Muscle of leg (tissue), 3 donors: ENCODE measurements at regions not wholly inside any gene's neighbourhood (a gene's known extent, or its start where the extent isn't known, plus 50 kb on each side); places are given as distances from the start of the nearest gene placed in this dataset.

Experiments used
- DNase-seq: peaks from one replicate; pipeline ENCODE4 v3.0.0; 2013
- H3K27ac ChIP-seq: one replicate; pipeline ENCODE4 v1.5.1; 2013; ENCODE audit warnings: mild to moderate bottlenecking, low read length, control low read depth
- H3K27me3 ChIP-seq: one replicate; pipeline ENCODE4 v1.6.1; 2013; ENCODE audit warnings: low read length; ENCODE audit not compliant: control insufficient read depth, insufficient read depth
- H3K36me3 ChIP-seq: one replicate; pipeline ENCODE4 v1.6.1; 2013; ENCODE audit warnings: low read length; ENCODE audit not compliant: control insufficient read depth, insufficient read depth
- H3K4me1 ChIP-seq: one replicate; pipeline ENCODE4 v1.6.1; 2013; ENCODE audit warnings: low read length; ENCODE audit not compliant: control insufficient read depth, insufficient read depth
- H3K4me3 ChIP-seq: one replicate; pipeline ENCODE4 v1.5.1; 2013; ENCODE audit warnings: low read length, control low read depth
- H3K9me3 ChIP-seq: replicated peaks from 2 replicates; pipeline ENCODE4 v1.6.1; 2013; ENCODE audit warnings: low read depth, low read length; ENCODE audit not compliant: control insufficient read depth
- WGBS: methylation state at CpG from one replicate; pipeline ENCODE4 v1.1.5; 2013; ENCODE audit warnings: missing lambda C conversion rate; ENCODE audit not compliant: insufficient coverage; 5-methylcytosine and 5-hydroxymethylcytosine counted together

DNA sequence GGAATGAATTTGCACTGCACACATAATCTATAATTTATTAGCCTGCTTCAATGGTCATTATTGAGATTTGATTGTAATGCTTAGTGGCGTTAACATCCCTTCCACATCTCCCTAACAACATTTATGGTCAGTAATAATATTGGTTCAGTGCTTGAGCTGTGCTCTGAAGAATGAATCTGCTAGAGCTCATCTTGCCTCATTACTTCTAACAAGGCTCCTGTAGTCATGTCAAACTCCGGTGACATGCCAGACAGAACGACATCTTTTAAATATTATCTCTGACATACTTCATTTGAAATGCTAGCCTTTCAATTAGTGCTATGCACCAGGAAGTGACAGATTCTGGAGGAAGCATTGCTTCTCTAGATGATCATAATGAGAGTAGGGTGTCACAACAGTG is 240.3 kb upstream of the BTBD3 start:
- DNase-seq, result no peak
- Histone ChIP-seq H3K36me3 (no peaks in the 10 kb centered on the region), H3K4me3 (no peak overlapping the region), H3K27me3 (no peaks in the 10 kb centered on the region), H3K9me3 (no peaks in the 10 kb centered on the region), H3K4me1 (peaks cover 4% of the 10 kb centered on the region), H3K27ac (no peak overlapping the region)
- no CpG with 5 or more reads among the region's 3 CpGs for WGBS

GRCh38 chr20:11677836-11678235 is 239.9 kb upstream of the BTBD3 start:
- H3K36me3 ChIP-seq, result no peaks in the 10 kb centered on the region
- H3K9me3 ChIP-seq, result no peaks in the 10 kb centered on the region
- WGBS, result 87% methylated on average over 2 of the region's 3 CpGs
- no peaks in the 10 kb centered on the region for H3K27me3 ChIP-seq
- H3K27ac ChIP-seq, result no peak overlapping the region
- H3K4me1 ChIP-seq, result peaks cover 4% of the 10 kb centered on the region
- H3K4me3 ChIP-seq, result no peak overlapping the region
- no peak for DNase-seq

DNA sequence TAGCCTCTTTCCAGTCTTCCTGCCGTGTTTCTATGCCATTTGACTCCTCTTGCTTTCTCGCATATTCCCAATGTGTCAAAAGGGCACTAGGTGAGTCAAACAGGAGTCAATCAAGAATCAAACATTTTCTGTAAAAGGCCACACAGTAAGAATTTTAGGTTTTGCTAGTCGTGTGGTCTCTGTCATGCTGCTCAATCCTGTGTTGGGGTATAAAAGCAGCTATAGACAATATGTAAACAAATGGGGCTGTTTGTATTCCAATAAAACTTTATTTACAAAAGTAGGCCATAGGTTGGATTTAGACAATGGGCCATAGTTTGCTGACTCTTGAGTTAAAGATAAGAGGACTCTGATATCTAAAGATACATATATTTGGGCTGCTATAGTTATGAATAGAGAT is 235.4 kb upstream of the BTBD3 start:
- WGBS, result 67% methylated on average over 2 of the region's 3 CpGs
- H3K4me1 ChIP-seq, result peaks cover 6% of the 10 kb centered on the region
- no peak overlapping the region for H3K27ac ChIP-seq
- H3K27me3 ChIP-seq, result peaks cover 5% of the 10 kb centered on the region
- no peak overlapping the region for H3K4me3 ChIP-seq
- no peaks in the 10 kb centered on the region for H3K36me3 ChIP-seq
- no peaks in the 10 kb centered on the region for H3K9me3 ChIP-seq
- DNase-seq, result no peak

DNA sequence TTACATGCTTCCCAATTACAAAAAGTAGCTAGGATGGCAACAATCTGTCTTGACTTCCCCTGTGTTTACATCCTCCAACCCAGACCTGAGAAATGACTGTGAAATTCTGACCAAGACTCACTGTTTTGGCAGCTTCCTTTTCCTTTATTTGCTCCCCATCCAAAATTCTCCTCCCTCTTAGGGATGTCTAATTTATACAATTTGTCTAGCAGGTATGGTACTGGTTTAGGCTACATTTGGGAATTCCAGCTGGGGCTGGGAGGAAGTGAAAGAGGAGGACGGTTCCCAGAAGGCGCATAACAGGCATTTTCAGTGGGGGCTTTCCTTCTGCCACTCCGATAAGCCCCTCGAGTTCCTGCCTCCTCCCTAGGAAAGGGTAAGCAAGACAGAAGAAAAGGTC is 231.5 kb upstream of the BTBD3 start:
- Histone ChIP-seq H3K36me3 (no peaks in the 10 kb centered on the region), H3K9me3 (no peaks in the 10 kb centered on the region), H3K27me3 (peaks cover 5% of the 10 kb centered on the region), H3K4me1 (peaks cover 7% of the 10 kb centered on the region), H3K4me3 (no peak overlapping the region), H3K27ac (no peak overlapping the region)
- DNase-seq, result no peak
- WGBS, result 33% methylated on average over 2 of the region's 4 CpGs

DNA sequence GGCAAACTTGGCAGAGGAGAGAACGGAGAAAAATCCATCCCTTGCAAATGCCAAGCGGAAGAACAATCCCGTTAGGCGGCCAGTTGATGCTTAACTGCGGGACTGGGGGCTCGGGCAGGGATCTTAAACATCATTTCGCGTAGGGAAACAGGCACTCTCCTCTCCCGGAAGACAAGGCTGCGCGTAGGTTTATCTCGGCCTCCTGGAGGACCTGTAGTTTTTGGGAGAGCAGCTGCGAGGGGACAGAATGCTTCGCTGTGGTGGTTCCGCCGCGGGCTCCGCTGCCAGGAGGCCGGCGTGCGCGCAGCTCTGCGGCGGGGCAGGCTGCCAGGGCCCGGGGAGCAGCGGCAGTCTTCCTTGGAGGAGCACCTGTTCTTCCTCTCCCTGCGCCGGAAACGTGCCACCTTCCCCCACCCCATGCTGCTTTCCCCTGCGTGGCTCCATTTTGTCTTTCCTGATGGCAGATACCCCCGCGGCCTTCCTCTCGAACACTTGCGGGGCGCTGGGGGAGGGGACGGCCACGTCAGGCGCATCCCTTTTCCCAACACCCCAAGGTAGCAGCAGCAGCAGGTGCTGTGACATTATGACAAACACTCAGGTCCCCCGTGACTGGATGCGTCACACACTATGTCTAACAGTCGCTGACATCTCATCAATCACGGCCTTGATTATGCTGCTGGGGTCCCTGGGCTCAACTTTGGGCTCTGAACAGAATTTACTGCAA is 230.7 kb upstream of the BTBD3 start:
- Histone ChIP-seq H3K4me3 (peak overlapping the region; percentile 41), H3K4me1 (peaks cover 7% of the 10 kb centered on the region), H3K36me3 (no peaks in the 10 kb centered on the region), H3K9me3 (no peaks in the 10 kb centered on the region), H3K27ac (no peak overlapping the region), H3K27me3 (peaks cover 5% of the 10 kb centered on the region)
- 5% methylated on average over 40 of the region's 42 CpGs for WGBS
- DNase-seq, result peak; percentile 52

- H3K9me3 ChIP-seq, result no peaks in the 10 kb centered on the region
- H3K4me3 ChIP-seq, result no peak overlapping the region
- peaks cover 5% of the 10 kb centered on the region for H3K27me3 ChIP-seq
- 35% methylated on average over 2 of the region's 7 CpGs for WGBS
- H3K36me3 ChIP-seq, result no peaks in the 10 kb centered on the region
- H3K4me1 ChIP-seq, result peaks cover 7% of the 10 kb centered on the region
- DNase-seq, result no peak
- H3K27ac ChIP-seq, result no peak overlapping the region
Measured at GRCh38 chr20:11687546-11688292, 230.0 kb upstream of the BTBD3 start.

GRCh38 chr20:11689262-11689661 is 228.4 kb upstream of the BTBD3 start:
- 65% methylated on average over 2 of the region's 2 CpGs for WGBS
- peaks cover 5% of the 10 kb centered on the region for H3K27me3 ChIP-seq
- H3K9me3 ChIP-seq, result no peaks in the 10 kb centered on the region
- H3K4me3 ChIP-seq, result no peak overlapping the region
- no peak for DNase-seq
- no peaks in the 10 kb centered on the region for H3K36me3 ChIP-seq
- no peak overlapping the region for H3K27ac ChIP-seq
- H3K4me1 ChIP-seq, result peaks cover 7% of the 10 kb centered on the region

DNA sequence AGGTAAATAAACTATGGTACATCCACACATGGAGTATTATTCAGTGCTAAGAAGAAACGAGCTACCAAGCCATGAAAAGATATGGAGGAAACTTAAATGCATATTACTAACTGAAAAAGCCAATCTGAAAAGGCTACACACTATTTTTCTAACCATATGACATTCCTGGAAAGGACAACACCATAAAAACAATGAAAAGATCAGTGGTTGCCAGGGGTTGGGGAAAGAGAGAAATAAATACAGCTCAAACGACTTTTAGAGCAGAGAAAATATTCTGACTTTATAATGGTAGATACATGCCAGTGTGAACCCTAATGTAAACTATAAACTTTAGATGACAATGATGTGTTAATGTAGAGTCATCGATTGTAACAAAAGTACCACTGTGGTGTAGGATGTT is 225.9 kb upstream of the BTBD3 start:
- Histone ChIP-seq H3K9me3 (no peaks in the 10 kb centered on the region), H3K27ac (no peak overlapping the region), H3K4me1 (peaks cover 4% of the 10 kb centered on the region), H3K27me3 (peaks cover 4% of the 10 kb centered on the region), H3K4me3 (no peak overlapping the region), H3K36me3 (no peaks in the 10 kb centered on the region)
- no CpG with 5 or more reads among the region's 3 CpGs for WGBS
- DNase-seq, result no peak

DNA sequence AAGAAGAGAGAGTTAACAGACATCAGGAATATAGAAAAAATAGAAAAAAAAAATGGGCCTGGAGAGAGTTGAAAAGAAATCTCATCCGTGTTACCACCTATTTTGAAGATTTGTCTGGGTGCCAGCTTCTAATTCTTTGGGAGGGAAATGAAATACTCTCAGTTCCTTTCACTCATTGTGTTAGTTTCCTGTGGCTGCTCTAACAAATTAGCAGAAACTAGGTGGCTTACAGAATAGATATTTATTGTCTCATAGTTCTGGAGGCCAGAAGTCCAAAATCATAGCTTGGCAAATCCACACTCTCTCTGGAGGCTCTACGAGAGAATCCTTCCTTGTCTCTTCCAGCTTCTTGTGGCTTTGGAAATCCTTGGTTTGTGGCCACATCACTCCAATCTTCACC is 225.1 kb upstream of the BTBD3 start:
- WGBS, result 73% methylated on average over 1 of the region's 2 CpGs
- peak; percentile 4 for DNase-seq
- no peak overlapping the region for H3K27ac ChIP-seq
- no peaks in the 10 kb centered on the region for H3K36me3 ChIP-seq
- peaks cover 4% of the 10 kb centered on the region for H3K9me3 ChIP-seq
- no peak overlapping the region for H3K4me3 ChIP-seq
- H3K4me1 ChIP-seq, result no peaks in the 10 kb centered on the region
- H3K27me3 ChIP-seq, result no peaks in the 10 kb centered on the region

GRCh38 chr20:11694467-11694866 is 223.2 kb upstream of the BTBD3 start:
- peaks cover 7% of the 10 kb centered on the region for H3K9me3 ChIP-seq
- no peak overlapping the region for H3K4me3 ChIP-seq
- no peak overlapping the region for H3K27ac ChIP-seq
- no peaks in the 10 kb centered on the region for H3K36me3 ChIP-seq
- H3K4me1 ChIP-seq, result no peaks in the 10 kb centered on the region
- no peaks in the 10 kb centered on the region for H3K27me3 ChIP-seq
- DNase-seq, result no peak
- WGBS, result 96% methylated on average over 4 of the region's 5 CpGs
